SKM-1 treated with dmso at 0.1 percent for 144 hours (cell line): ENCODE measurements at regions not wholly inside any gene's neighbourhood (a gene's known extent, or its start where the extent isn't known, plus 50 kb on each side); places are given as distances from the start of the nearest gene placed in this dataset.

Experiments
- DNase-seq: peaks from one replicate; lab custom pipeline; 2025; ENCODE audit not compliant: unreplicated experiment; lab: John Stamatoyannopoulos, UW

DNA sequence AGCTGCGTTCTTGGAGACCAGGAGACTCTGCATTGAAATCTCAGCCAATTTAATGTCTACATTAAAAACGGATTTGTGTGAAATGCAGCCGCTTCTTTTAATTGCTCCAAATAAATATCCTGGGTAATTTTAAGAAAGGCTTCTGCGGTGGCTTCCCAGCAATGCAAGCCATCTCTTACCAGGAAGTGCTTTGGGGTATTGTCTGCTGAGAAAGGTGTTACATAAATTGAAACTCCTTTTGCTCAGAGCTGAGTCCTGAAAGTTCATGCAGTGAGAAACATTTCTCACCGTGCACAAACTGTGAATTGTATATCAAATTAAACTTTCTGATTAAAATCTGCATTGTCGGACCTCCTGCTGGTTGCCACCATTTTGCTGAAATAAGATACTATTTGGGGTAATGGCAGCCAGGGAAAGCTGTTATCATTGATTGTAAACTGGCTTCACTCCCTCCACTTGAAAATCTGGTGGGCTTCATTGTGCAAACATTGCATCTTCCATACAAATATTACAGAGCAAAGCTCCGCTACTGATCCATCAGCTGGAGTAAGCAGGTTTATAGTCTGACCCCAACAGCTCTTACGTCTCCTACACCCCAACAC lies 59.5 kb downstream of the ZIC5 start:
- DNase-seq, result no peak

DNA sequence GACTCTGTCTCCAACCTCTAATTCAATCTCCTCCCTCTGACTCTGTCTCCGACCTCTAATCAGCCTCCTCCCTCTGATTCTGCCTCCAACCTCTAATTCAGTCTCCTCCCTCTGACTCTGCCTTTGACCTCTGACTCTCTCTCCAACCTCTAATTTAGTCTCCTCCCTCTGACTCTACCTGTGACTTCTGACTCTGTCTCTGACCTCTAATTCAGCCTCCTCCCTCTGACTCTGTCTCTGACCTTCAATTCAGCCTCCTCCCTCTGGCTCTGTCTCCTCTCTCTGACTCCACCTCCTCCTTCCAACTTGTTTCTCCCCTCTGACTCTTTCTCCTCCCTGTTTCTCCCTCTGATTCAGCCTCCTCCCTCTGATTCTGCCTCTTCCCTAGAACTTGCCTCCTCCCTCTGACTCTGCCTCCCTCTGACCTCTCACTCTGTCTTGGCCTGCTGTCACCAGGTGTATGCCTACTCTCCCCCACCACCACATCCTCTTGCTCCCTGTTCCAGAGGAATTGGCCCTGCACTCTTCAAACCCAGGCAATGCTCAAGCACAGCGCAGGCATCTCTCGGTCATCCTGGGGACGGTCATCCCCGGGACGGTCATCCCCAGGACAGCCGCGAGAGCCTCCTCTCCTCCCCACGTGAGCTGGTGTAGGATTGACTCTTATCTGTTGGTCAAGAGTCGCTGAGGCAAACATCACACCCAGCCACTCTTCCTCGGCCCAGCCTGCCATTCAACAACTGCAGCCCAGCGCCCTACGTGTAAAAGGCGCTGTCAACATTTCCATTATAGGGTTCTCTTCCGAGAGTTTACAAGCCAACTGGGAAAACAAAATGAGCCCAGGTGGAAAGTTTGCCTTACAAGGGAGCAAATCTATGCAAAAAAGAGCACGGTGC lies 60.2 kb downstream of the ZIC5 start:
- DNase-seq, result no peak

DNA sequence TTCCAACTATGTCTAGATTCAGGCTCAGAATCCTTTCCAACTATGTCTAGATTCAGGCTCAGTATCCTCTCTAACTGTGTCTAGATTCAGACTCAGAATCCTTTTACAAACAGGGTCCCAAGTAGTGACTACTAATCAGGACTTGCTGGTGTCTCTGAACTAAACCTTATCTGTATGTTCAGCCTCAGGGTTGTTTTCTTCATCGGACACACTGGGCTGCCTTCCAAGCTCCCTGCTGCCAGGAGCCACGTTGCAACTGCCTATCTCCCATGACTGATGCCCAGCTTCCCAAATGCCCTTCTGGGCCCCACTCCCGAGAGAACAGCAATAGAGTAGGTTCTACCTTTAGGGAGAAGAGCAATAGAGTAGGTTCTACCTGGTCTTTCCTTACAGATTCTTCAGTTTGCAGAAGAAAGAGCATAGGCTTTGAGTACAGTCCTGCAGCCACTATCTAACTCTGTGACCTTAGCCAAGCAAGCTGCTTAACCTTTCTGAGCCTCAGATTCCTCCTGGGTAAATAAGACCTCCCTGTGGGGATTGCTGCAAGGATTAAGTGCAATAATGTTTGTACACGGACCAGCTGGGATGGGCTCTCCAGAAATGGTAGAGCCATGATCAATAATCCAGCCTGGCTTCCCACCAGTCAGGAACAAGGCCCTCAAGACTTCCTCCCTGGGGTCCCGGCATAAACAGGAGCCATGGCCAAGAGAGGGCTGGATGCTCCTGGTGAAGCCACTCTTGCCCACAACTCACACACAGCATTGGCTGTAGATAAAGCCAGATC lies 61.5 kb downstream of the ZIC5 start:
- DNase-seq, result no peak

DNA sequence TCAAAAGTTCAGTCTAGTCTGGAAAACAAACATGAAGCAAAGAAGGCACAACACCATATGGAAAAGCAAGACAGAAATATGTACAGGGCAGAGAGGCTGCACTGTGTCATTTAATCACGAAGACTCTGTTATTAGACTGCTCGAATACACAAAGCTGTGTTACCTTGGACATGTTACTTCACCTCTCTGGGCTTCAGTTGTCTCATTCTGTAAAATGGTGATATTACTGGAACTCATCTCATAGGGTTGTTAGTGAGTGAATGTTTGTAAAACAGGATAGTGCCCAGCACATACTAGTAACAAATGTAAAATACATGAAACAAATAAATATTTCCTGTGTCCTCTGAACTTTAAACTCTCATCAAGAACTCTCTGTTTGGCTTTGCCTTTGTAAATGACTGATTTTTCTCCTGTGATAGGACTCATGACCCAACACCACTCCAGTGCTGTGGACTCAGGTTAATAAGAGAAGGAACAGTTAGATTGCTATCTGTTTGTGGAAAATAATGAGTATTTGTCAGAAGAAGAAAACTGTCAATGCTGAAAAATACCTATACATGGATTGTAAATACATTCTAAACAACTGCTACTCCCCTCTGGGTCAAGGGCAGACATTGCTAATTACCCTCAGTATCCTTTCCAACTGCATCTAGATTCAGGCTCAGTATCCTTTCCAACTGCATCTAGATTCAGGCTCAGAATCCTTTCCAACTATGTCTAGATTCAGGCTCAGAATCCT lies 62.3 kb downstream of the ZIC5 start:
- no peak for DNase-seq

DNA sequence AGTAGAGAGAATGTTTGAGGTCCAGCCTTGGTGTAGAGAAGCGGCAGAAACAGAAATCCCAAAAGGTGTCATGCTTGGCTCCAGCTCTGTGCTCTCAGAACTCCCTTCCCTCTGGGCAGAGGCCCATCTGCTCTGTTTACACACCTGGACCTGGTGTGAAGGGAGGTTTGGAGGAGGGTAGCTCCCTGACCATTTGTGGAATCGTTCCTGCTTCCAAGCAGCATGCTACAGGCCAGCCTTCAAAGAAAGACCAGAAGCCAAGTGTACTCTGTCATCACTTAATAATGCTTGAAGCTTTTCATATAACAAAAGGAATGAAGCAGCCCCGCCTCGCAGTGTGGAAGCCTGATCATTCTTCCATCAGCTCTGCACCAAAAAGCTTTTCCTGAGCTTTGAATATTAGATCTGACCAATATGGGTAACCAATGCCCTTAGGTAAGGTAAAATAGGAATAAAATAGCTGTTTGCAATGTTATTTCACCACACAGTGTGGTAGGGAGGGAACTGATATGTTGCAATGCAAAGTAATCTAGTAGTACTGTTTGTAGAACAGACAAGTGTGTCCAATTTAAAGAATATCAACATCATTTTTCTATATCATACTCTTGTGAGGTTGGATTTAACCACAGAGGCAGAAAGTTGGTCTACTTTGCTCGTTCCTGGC lies 63.3 kb downstream of the ZIC5 start:
- no peak for DNase-seq

DNA sequence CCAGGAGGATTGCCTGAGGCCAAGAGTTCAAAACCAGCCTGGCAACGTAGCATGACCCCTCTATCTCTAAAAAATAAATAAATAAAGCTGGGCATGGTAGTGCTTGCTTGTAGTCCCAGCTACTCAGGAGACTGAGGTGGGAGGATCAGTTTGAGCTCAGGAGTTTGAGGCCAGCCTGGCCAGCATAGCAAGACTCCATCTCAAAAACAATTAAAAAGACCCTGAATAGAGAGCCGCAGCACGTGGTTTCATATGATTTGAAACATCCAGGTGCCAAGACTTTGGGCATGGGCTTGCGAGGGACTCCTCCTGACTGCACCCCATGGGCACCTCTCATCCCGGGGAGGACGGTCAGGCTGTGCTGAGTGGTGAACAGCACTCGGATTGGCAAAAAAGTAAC lies 63.9 kb downstream of the ZIC5 start:
- DNase-seq, result no peak

DNA sequence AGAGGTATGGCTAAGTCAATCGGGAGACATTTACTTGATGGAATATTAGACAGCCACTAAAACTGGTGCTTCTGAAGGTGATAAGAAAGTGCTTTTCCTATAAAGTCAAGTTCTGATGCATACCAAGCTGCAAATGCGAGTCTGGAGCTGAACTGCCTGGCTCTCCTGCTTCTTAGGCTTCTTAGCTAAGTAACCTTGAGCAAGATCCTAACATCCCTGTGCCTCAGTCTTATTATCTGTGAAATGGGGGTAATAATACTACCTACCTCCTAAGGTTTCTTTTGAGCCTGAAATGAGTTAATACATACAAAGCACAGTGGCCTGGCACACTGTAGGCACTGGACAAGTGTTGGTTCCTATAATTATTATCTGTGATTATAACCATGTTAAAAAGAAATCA lies 64.5 kb downstream of the ZIC5 start:
- no peak for DNase-seq

DNA sequence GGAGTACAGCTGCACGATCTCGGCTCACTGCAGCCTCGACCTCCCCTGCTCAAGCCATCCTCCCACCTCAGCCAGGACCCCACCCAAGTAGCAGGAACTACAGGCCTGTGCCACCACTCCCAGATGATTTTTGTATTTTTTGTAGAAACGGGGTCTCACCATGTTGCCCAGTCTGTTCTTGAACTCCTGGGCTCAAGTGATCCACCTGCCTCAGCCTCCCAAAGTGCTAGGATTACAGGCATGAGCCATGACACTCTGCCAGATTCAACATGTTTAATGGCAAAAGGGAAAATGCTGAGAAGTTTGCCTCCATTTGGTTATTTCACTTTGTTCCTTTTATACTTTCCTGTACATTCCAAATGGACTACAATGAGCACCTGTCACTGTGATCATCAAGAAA lies 65.8 kb downstream of the ZIC5 start:
- no peak for DNase-seq

DNA sequence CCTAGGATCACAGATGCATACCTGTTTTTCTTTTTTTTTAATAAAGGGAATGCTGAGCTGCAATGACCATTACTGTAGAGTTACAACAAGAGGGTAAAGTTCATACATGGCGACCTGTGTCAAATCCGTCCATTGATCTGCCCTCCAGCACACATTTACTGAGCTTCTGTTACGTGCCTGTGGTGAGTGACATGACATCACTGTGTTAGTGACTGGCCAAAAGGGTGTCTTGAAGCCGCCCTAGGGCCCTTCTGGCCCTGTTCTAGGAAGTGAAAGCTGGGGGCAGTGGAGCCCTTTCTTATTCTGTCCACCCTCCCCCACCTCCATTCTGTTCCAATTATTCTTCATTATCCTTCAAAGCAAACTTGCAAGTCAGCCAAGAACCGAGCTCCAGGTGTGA lies 66.3 kb downstream of the ZIC5 start:
- no peak for DNase-seq

DNA sequence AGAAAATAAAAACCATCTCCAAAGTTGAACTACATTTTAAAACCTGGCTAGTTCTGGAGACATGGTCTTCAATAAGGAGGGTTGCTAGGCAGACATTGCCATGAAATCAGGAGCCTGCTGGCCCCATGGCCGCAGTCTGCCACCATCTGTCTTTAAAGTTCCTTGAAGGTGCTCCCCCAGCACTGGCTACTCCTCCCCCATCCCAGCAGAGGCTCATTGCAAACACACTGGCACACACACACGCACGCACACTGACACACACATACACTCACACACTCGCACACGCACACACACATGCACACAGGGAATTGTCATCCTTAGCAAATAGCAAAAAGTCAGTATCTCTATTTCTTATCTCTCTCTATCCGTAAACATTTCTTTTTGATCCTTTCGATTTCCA lies 68.4 kb downstream of the ZIC5 start:
- no peak for DNase-seq

DNA sequence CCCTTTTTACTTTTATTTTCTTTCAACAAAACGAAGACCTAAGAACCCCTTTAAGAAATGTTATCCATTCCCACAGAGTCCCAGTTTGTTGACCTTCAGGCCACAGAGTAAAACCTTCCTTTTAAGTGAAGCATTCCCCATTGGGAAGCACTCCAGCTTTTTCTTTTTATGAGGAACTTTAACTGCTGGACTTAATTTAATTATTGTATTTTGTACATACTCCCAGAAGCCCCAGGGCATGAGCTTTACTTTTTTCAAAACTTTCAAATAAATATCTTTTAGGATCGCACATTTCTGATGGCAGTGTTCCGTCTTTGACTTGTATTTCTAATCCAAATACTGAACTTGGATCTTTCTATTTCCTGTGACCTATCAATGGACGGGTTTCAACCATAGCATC lies 68.9 kb downstream of the ZIC5 start:
- no peak for DNase-seq

DNA sequence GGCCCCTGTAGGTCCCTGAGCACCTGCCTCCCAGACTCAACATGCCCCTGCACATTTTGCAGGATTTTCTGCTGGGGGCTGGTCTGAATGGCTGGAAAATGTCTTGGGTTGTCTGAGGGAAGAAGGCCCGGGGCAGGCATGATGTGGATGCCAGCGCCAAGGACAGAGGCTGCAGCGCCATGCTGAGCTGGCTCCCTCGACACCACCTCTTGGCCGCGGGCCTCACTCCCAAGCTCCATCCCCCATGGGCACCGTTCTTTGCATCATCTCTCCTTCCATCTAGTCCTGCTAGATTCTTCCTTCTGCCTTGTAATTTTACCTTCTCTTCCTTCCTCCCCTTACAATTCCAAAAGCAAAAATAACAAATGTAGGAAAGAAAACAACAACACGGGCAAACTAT lies 70.6 kb downstream of the ZIC5 start:
- DNase-seq, result no peak

DNA sequence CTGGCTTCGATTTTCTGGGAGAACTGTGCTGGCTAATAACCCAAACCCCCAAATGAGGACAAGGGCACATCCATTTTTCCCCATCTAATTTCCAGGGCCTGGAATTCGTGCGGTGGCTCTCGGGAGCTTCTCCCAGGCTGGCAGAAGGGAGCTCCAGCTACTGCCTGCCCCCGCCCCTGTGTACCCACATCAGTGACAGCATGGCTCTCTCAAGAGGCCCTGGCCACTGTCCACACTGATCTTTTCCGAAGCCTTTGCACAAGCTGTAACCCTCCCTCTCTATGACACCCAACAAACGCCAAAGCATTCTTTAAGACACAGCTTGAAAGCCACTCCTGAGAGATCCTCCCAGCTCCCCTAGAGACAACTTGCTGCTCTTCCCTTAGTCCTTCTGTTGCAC lies 73.1 kb downstream of the ZIC5 start:
- no peak for DNase-seq

DNA sequence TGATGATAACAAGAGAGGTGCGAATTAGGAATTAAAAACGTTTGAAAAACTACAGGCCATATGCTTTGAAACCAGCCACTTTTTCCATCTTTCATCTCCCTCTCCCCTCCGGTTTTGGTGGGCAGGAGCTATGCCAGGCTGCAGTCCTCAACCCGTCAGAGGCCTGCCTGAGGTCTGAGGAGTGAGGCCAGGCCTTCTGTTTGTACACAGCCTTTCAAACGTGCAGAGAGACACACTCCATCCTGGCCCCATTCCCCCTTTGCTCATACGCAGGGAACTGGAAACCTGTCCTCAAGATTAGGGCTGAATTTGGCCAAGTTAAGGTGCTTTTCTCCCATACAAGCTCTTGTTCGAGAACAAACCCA lies 74.5 kb downstream of the ZIC5 start:
- no peak for DNase-seq

DNA sequence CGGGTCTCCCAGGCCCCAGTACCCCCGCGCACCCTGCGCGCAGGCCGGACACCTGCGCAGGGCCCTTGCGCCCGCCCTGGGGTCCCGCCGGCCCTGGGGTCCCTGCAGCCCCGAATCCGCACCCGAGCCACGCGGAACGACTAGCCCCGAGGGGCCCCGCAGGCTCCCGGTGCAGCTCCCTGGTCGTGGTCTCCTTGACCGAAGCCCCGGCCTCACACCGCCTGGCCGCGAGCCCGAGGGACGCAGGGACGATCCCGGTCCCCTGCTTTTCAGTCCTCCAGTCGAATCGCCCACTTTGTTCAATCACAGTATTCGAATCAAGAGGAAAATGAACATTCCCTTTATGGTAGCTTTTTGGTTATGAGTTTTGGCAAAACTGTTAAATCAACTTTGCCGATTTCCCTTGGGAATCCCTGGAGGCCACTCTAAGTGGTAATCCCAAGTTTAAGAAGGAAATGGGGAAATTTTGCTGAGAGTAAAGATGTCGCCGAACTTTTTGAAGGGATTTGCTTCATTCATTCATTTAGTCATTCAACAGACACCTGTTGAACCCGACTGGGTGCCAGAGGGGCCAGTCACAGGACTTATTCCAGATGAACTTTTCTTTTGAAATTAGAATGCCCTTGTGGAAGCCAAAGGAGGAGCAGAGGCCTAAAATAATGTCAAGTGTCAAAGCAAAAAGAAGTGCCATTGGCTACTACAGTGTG lies 75.0 kb downstream of the ZIC5 start:
- DNase-seq, result no peak

DNA sequence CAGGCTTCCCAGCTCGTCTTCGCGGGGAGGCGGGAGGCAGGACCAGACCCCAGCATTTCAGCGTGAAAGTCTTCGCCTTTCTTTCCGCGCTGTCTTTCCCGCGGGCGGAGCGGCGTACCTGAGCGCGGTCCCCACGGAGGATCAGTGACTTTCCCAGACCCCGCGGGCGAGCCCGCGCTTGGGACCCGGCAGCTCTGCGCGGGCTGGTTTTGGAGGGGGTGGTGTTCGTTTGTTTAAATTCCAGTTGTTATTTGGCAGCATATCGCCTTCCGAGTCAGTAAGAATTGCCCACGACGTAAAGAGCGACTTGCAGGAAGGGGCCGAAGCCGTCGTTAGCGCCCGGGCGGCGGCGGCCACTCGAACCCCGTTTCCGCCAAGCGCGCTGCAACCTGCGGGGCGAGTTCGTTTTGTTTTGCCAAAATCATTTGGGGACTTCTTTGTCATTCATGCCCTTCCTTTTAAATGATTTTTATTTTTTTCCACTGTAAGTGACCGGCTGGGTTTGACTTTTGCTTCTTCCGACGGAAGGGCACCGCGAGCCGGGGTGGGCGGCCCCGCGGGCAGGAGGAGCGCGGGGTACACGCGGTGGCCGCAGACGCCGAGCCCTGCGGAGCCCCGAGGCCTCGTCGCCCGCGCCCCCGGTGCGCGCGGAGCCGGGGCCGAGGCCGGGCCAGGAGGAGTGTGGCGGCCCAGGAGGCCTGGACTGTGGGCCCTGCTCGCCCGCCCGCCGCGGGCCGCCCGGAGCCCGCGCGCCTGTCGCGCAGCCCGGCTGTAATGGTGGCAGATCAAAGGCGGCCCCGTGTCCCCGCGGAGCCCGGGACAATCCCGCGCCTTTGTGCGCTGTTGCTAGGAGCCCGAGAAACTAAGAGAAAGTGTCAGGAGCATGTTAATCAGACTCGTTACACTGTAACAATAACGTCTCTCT lies 75.9 kb downstream of the ZIC5 start:
- no peak for DNase-seq

DNA sequence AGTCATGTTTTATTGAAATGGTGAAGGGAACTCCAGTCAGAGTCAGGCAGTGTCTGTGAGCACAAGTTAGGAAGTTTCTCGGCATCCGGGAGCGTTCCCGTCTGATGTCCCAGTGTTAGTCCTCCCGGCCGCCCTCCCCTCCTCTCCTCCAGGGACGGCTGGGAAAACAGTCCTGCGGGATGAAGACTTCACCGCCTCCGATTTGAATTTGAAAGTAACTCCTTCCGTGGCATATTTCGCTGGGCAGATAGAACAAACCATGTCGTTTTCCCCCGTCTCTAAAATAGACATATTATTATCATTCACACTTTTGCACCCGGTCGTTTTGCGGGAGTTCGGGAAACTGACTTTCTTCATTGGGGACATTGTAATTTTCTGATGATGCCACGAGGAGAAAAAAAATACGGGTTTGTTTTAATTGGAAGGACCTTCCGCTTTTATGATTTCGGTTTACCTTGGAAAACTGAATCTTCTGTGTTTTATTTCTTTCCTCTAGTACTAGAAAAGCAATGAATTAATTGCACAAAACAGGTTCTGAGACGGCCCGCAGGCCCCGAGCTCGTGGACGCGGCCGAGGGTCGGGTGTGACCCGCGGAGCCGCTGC lies 76.6 kb downstream of the ZIC5 start:
- no peak for DNase-seq

DNA sequence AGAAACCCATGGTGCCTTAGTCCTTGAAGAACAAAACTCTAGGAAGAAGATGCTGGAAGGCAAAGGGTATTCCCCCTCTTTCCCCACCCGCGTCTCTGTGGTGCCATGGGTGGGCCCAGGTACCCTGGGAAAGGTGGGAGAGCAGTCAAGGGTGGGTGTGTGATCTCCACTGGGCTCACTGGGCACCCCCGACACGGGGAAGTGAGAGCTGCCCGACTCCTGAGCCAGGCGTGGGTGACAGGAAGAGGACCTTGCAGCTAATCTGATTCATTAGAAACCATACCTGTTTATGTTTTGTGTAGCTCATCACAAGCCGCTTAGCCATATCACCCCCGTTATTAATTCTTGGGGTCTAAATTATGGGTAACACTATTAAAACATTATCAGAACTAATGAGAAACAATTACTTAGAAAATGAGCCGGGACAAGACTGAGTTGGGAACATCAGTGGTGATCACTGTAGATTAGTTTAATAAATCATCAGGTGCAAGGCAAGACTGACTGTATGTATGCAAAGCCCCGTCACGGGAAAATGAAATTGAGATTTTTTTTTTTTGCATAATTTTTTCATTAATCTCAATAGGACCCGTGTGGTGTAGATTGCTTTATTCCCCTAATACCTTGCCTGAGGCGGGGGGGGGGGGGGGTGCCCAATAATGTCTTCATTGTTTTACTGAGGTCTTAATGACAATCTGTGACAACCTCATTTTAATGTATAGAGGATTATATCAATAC lies 77.3 kb downstream of the ZIC5 start:
- DNase-seq, result no peak
